Spinal cord (tissue), 9 donors: ENCODE measurements at regions not wholly inside any gene's neighbourhood (a gene's known extent, or its start where the extent isn't known, plus 50 kb on each side); places are given as distances from the start of the nearest gene placed in this dataset.

Experiments used
- DNase-seq, 6 donors: peaks; one replicate each; pipeline versions ENCODE4 v3.0.0 to v3.0.0-alpha.2; 2013 to 2015; ENCODE audit warnings: low spot score in 6 of 6, low read depth in 4 of 6
- H3K27ac ChIP-seq: one replicate; pipeline ENCODE4 v1.5.1; 2013; ENCODE audit warnings: low read depth, low read length, control low read depth
- H3K27me3 ChIP-seq: one replicate; pipeline ENCODE4 v1.6.1; 2013; ENCODE audit warnings: low read length; ENCODE audit not compliant: control insufficient read depth, insufficient read depth
- H3K36me3 ChIP-seq: one replicate; pipeline ENCODE4 v1.6.1; 2013; ENCODE audit warnings: low read length; ENCODE audit not compliant: control insufficient read depth, insufficient read depth
- H3K4me1 ChIP-seq: one replicate; pipeline ENCODE4 v1.6.1; 2013; ENCODE audit warnings: low read length; ENCODE audit not compliant: control insufficient read depth, insufficient read depth
- H3K4me3 ChIP-seq: one replicate; pipeline ENCODE4 v1.5.1; 2013; ENCODE audit warnings: low read depth, low read length, control low read depth
- H3K9me3 ChIP-seq: one replicate; pipeline ENCODE4 v1.6.1; 2013; ENCODE audit warnings: low read length; ENCODE audit not compliant: control insufficient read depth, insufficient read depth
- WGBS: methylation state at CpG from one replicate; pipeline ENCODE4 v1.1.5; 2013; ENCODE audit warnings: missing lambda C conversion rate; ENCODE audit not compliant: insufficient coverage; 5-methylcytosine and 5-hydroxymethylcytosine counted together
- donor health status: healthy.

GRCh38 chr2:215849771-215850170, 163.6 kb downstream of the MREG start:
- no peaks in the 10 kb centered on the region for H3K36me3 ChIP-seq
- H3K27me3 ChIP-seq: no peaks in the 10 kb centered on the region
- no peak overlapping the region for H3K27ac ChIP-seq
- H3K4me3 ChIP-seq: no peak overlapping the region
- no CpG with 5 or more reads among the region's 6 CpGs for WGBS
- H3K4me1 ChIP-seq: no peaks in the 10 kb centered on the region
- no peaks in the 10 kb centered on the region for H3K9me3 ChIP-seq
- DNase-seq: no peak

GRCh38 chr2:215848698-215849097, 164.7 kb downstream of the MREG start:
- no peaks in the 10 kb centered on the region for H3K9me3 ChIP-seq
- H3K27me3 ChIP-seq: no peaks in the 10 kb centered on the region
- no peaks in the 10 kb centered on the region for H3K4me1 ChIP-seq
- 100% methylated on average over 1 of the region's 2 CpGs for WGBS
- no peak for DNase-seq
- H3K36me3 ChIP-seq: no peaks in the 10 kb centered on the region
- H3K27ac ChIP-seq: no peak overlapping the region
- no peak overlapping the region for H3K4me3 ChIP-seq

DNA sequence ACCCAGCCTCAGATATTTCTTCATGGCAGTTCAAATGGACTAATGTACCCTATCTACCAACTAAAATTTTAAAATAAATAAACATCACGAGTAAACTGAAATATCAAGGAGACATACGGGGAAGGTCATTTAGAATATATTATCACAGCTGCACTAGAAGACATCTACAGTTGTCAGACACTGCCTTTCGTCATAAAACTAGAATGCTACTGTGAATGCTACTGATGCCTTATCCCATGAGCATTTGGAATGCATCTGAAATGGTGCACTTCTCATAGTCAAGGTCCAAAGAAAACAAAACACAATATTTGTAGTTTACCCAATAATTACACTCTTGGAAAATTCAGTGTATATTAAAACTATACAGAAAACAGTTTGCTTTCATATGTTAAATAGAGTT, 165.2 kb downstream of the MREG start:
- H3K4me1 ChIP-seq: no peaks in the 10 kb centered on the region
- DNase-seq: no peak
- no peaks in the 10 kb centered on the region for H3K9me3 ChIP-seq
- no peak overlapping the region for H3K27ac ChIP-seq
- H3K4me3 ChIP-seq: no peak overlapping the region
- H3K36me3 ChIP-seq: no peaks in the 10 kb centered on the region
- no peaks in the 10 kb centered on the region for H3K27me3 ChIP-seq
- 80% methylated on average over 1 of the region's 3 CpGs for WGBS

DNA sequence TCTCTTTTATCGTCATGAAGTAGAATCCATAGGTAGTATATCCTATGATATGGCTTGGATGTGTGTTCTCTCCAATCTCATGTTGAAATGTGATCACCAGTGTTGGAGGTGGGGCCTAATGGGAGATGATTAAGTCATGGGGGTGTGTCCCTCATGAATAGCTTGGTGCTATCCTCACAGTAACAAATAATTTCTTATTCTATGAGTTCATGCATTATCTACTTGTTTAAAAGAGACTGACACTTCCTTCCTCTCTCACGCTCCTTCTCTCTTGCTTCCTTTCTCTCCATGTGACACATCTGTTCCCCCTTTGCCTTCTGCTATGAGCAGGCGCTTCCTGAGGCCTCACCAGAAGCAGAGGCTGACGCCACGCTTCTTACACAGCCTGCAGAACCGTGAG, 165.6 kb downstream of the MREG start:
- no peak for DNase-seq
- WGBS: 77% methylated on average over 5 of the region's 6 CpGs
- Histone ChIP-seq H3K9me3 (no peaks in the 10 kb centered on the region), H3K36me3 (no peaks in the 10 kb centered on the region), H3K27me3 (no peaks in the 10 kb centered on the region), H3K27ac (peak overlapping the region; percentile 52), H3K4me3 (no peak overlapping the region), H3K4me1 (no peaks in the 10 kb centered on the region)

- DNase-seq: no peak
These were observed 166.3 kb downstream of the MREG start for GRCh38 chr2:215847056-215847455.

GRCh38 chr2:215845839-215846586, 167.3 kb downstream of the MREG start:
- H3K4me3 ChIP-seq: no peak overlapping the region
- DNase-seq: peak in 1 of 6 donors; percentile 11
- no peak overlapping the region for H3K27ac ChIP-seq
- H3K27me3 ChIP-seq: no peaks in the 10 kb centered on the region
- WGBS: 95% methylated on average over 3 of the region's 8 CpGs
- H3K36me3 ChIP-seq: no peaks in the 10 kb centered on the region
- H3K9me3 ChIP-seq: no peaks in the 10 kb centered on the region
- H3K4me1 ChIP-seq: no peaks in the 10 kb centered on the region

More at GRCh38 chr2:215847056-215847455, 166.3 kb downstream of the MREG start:
- no peaks in the 10 kb centered on the region for H3K4me1 ChIP-seq
- no peaks in the 10 kb centered on the region for H3K9me3 ChIP-seq
- H3K4me3 ChIP-seq: no peak overlapping the region
- H3K36me3 ChIP-seq: no peaks in the 10 kb centered on the region
- no peaks in the 10 kb centered on the region for H3K27me3 ChIP-seq
- WGBS: 100% methylated on average over 1 of the region's 3 CpGs
- H3K27ac ChIP-seq: no peak overlapping the region

DNA sequence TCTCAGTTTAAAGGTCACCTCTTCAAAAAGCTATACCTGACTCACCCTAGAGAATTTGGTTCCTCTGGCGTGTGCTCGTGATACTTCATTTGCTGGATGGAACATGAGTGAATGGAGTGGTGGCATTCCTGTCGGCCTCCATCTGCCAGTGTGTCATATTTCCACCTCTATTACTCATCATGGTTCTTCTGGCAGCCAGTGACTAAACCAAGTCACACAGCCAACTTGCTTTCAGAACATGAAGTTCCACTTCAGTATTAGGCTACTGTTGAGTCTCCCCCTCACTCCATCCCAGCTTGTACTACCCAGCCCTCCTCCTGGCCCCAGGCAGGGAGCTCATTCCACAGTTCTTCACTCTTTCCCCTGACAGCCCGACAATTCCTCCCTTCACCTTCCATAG, 169.8 kb downstream of the MREG start:
- no peak overlapping the region for H3K27ac ChIP-seq
- no peak for DNase-seq
- H3K36me3 ChIP-seq: no peaks in the 10 kb centered on the region
- H3K27me3 ChIP-seq: no peaks in the 10 kb centered on the region
- H3K4me1 ChIP-seq: no peaks in the 10 kb centered on the region
- WGBS: 100% methylated on average over 1 of the region's 4 CpGs
- H3K4me3 ChIP-seq: no peak overlapping the region
- no peaks in the 10 kb centered on the region for H3K9me3 ChIP-seq

DNA sequence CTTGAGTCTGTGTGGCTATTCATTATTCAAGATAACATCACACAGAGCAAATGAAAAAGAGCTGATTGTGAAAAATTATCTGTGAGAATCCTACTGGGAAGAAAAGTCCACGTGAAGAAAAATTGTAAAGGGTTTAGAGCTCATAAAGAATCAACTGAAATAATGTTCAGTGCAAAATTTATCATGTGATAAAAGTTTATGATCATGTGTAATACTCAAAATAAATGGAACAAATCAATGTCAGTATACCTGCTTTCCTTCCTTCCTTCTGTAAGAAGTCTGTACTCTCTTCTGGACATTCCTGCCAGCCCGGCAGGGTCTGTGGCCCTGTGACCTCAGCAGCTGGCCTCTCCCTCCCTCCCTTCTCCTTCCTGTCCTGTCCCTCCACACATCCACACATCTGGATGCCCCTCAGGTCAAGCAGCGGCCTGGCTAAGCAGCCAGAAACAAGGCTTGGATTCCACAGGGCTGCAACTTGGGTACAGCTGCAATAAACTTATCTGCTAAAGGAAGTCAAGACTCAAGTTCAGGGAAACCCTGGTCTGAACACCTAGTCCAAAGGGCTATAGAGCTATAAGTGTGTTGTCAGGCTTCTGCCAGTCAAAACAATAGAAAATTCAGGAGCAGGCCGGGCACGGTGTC, 172.1 kb downstream of the MREG start:
- Histone ChIP-seq H3K4me3 (no peak overlapping the region), H3K4me1 (no peaks in the 10 kb centered on the region), H3K9me3 (no peaks in the 10 kb centered on the region), H3K27ac (no peak overlapping the region), H3K36me3 (no peaks in the 10 kb centered on the region), H3K27me3 (no peaks in the 10 kb centered on the region)
- no peak for DNase-seq
- WGBS: 76% methylated on average over 4 of the region's 5 CpGs

DNA sequence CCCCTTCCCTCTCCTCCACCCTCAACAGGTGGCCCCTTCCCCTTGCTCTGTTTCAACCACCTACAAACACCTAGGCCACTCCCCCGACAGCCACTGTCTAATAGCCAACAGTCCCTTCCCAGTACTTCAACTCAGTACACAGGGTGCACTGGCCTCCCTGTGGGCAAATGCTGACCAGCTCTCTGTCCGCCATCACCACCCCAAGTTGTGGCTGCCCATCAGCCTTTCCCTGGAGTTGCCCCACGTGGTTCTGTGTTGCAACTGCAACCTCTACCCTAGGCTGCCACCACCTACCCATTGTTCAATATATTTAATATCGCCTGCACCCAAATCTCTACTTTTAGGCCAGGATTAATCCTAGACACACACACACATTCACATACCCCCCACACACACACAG, 173.5 kb downstream of the MREG start:
- Histone ChIP-seq H3K36me3 (no peaks in the 10 kb centered on the region), H3K27me3 (no peaks in the 10 kb centered on the region), H3K27ac (no peak overlapping the region), H3K4me3 (no peak overlapping the region), H3K9me3 (no peaks in the 10 kb centered on the region), H3K4me1 (no peaks in the 10 kb centered on the region)
- WGBS: 79% methylated on average over 3 of the region's 4 CpGs
- DNase-seq: no peak

- H3K27me3 ChIP-seq: no peaks in the 10 kb centered on the region
- no peak overlapping the region for H3K4me3 ChIP-seq
- H3K9me3 ChIP-seq: no peaks in the 10 kb centered on the region
- 40% methylated on average over 1 of the region's 1 CpG for WGBS
- H3K27ac ChIP-seq: no peak overlapping the region
- H3K4me1 ChIP-seq: no peaks in the 10 kb centered on the region
- no peaks in the 10 kb centered on the region for H3K36me3 ChIP-seq
- no peak for DNase-seq
These were observed 174.0 kb downstream of the MREG start for GRCh38 chr2:215839309-215839708.
